Astrocyte (in vitro differentiated cells and primary cell): ENCODE measurements at regions not wholly inside any gene's neighbourhood (a gene's known extent, or its start where the extent isn't known, plus 50 kb on each side); places are given as distances from the start of the nearest gene placed in this dataset.

ENCODE experiments used
- EZH2 ChIP-seq: IDR thresholded peaks from 2 replicates; pipeline ENCODE4 v1.6.1; 2012; ENCODE audit warnings: mild to moderate bottlenecking, low read length, inconsistent platforms; ENCODE audit not compliant: insufficient read depth
- TF ChIP-seq, protein P1 (sequence below): IDR thresholded peaks from 2 replicates; pipeline ENCODE4 v1.5.1; 2011; ENCODE audit warnings: low read depth, mild to moderate bottlenecking, inconsistent platforms, low read length, moderate library complexity; ENCODE audit not compliant: insufficient read depth

DNA sequence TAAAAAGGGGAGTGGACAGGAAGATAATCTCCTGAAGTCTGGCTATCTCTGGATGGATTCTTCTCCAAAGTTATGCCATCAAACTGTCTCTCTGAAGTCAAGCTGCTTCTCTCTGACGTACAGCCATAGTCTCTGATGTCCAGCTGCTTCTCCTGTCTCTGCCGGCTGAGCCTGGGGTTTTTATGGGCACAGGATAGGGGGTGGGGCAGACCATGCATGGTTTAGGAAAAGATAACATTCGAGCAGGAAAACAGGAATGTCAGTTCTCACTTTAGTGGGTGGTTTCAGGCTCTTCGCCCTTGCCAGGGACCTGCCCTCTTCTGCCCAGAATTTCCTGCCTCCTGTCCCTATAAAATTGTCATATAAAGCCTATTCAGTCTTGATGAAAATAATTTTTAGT lies 110.9 kb upstream of the ROBO1 start:
- TF ChIP-seq, protein P1, sequence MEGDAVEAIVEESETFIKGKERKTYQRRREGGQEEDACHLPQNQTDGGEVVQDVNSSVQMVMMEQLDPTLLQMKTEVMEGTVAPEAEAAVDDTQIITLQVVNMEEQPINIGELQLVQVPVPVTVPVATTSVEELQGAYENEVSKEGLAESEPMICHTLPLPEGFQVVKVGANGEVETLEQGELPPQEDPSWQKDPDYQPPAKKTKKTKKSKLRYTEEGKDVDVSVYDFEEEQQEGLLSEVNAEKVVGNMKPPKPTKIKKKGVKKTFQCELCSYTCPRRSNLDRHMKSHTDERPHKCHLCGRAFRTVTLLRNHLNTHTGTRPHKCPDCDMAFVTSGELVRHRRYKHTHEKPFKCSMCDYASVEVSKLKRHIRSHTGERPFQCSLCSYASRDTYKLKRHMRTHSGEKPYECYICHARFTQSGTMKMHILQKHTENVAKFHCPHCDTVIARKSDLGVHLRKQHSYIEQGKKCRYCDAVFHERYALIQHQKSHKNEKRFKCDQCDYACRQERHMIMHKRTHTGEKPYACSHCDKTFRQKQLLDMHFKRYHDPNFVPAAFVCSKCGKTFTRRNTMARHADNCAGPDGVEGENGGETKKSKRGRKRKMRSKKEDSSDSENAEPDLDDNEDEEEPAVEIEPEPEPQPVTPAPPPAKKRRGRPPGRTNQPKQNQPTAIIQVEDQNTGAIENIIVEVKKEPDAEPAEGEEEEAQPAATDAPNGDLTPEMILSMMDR, result no peak
- TF ChIP-seq EZH2, result no peak
